Type B pancreatic cell (in vitro differentiated cells): ENCODE measurements at regions not wholly inside any gene's neighbourhood (a gene's known extent, or its start where the extent isn't known, plus 50 kb on each side); places are given as distances from the start of the nearest gene placed in this dataset.

Source experiments
- DNase-seq: peaks from one replicate; pipeline ENCODE4 v3.0.0; 2021; ENCODE audit warnings: mixed read lengths; ENCODE audit not compliant: unreplicated experiment; ENCODE audit errors: extremely low spot score
- H3K27ac Mint-ChIP-seq: 2 replicates; pipeline ENCODE4 v1.8.0; 2021; ENCODE audit warnings: mild to moderate bottlenecking, mixed read lengths
- H3K27me3 Mint-ChIP-seq: 2 replicates; pipeline ENCODE4 v1.8.0; 2021; ENCODE audit warnings: mixed read lengths
- H3K36me3 Mint-ChIP-seq: 2 replicates; pipeline ENCODE4 v1.8.0; 2021; ENCODE audit warnings: mixed read lengths
- H3K4me1 Mint-ChIP-seq: one replicate; pipeline ENCODE4 v1.8.0; 2021; ENCODE audit warnings: mixed read lengths; ENCODE audit not compliant: unreplicated experiment
- H3K4me3 Mint-ChIP-seq: 2 replicates; pipeline ENCODE4 v1.8.0; 2021; ENCODE audit warnings: mild to moderate bottlenecking, mixed read lengths
- H3K9me3 Mint-ChIP-seq: 2 replicates; pipeline ENCODE4 v1.8.0; 2021; ENCODE audit warnings: mixed read lengths
- TF ChIP-seq, protein P1 (sequence below): fragments of 200-600 bp; sonication (generic); conservative IDR thresholded peaks from 2 replicates; pipeline ENCODE4 v1.5.0; 2021; ENCODE audit warnings: antibody characterized with exemption, mild to moderate bottlenecking

DNA sequence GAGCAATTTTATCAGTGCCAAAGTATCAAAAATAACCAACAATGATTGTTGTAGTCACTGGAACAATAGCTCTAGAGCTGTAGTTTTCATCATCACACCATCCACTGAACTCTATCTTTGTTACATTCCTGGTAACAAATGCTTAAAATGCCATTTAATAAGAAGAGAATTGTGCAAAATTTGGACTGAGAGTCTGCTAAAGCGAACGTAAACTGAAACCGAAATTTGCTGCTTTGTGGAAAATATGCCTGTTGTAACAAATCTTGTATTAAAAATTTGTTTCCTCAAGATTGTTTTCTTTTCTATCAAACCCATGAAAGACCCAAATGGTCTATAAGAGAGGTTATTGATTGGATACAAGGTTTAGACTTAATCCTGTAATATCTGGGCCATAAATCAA lies 109.3 kb upstream of the TECRL start:
- Mint-ChIP-seq H3K9me3 (no peaks in the 10 kb centered on the region), H3K27me3 (no peaks in the 10 kb centered on the region), H3K4me1 (no peaks in the 10 kb centered on the region), H3K36me3 (no peaks in the 10 kb centered on the region), H3K27ac (no peak overlapping the region), H3K4me3 (no peak overlapping the region)
- TF ChIP-seq, protein P1, sequence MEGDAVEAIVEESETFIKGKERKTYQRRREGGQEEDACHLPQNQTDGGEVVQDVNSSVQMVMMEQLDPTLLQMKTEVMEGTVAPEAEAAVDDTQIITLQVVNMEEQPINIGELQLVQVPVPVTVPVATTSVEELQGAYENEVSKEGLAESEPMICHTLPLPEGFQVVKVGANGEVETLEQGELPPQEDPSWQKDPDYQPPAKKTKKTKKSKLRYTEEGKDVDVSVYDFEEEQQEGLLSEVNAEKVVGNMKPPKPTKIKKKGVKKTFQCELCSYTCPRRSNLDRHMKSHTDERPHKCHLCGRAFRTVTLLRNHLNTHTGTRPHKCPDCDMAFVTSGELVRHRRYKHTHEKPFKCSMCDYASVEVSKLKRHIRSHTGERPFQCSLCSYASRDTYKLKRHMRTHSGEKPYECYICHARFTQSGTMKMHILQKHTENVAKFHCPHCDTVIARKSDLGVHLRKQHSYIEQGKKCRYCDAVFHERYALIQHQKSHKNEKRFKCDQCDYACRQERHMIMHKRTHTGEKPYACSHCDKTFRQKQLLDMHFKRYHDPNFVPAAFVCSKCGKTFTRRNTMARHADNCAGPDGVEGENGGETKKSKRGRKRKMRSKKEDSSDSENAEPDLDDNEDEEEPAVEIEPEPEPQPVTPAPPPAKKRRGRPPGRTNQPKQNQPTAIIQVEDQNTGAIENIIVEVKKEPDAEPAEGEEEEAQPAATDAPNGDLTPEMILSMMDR, result no peak
- no peak for DNase-seq

DNA sequence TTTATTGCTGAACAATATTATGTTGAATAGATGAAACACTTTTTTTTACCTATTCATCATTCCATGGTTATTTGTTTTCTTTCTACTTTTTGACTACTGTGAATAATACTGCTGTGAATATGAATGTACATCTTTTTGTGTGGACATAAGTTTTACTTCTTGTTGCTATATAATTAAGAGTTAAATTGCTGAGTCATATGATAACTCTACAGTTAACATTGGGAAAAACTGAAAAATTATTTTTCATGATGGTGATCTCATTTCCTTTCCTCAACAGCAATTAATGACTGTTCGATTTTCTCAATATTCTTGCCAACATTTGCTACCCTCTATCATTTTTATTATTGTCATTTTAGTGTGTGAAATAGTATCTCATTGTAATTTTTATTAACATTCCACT lies 106.9 kb upstream of the TECRL start:
- Mint-ChIP-seq H3K36me3 (no peaks in the 10 kb centered on the region), H3K9me3 (no peaks in the 10 kb centered on the region), H3K27me3 (no peaks in the 10 kb centered on the region), H3K4me1 (no peaks in the 10 kb centered on the region), H3K27ac (no peak overlapping the region), H3K4me3 (no peak overlapping the region)
- no peak for DNase-seq
- TF ChIP-seq, protein P1, result no peak

DNA sequence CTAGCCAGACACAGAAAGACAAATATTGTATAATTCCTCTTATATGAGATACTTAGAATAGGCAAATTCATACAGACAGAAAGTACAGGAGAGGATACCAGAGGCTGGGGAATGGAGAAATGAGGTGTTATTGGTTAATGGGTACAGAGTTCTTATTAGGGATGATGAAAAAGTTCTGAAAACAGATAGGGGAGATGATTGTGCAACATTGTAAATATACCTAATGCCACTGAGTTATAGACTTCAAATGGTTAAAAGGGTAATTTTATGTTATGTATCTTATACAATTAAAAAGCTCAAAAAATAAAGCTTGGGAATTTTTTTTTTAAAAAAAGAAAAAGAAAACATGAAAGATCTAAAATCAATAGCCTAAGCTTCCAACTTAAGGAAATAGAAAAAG lies 98.8 kb upstream of the TECRL start:
- H3K27ac Mint-ChIP-seq, result no peak overlapping the region
- H3K4me1 Mint-ChIP-seq, result no peaks in the 10 kb centered on the region
- no peak for DNase-seq
- TF ChIP-seq, protein P1, result no peak
- H3K36me3 Mint-ChIP-seq, result no peaks in the 10 kb centered on the region
- no peaks in the 10 kb centered on the region for H3K27me3 Mint-ChIP-seq
- H3K4me3 Mint-ChIP-seq, result no peak overlapping the region
- H3K9me3 Mint-ChIP-seq, result no peaks in the 10 kb centered on the region

GRCh38 chr4:64503945-64504675 lies 94.9 kb upstream of the TECRL start:
- TF ChIP-seq, protein P1, result no peak
- H3K4me3 Mint-ChIP-seq, result no peak overlapping the region
- no peak for DNase-seq
- no peaks in the 10 kb centered on the region for H3K36me3 Mint-ChIP-seq
- no peaks in the 10 kb centered on the region for H3K4me1 Mint-ChIP-seq
- no peaks in the 10 kb centered on the region for H3K27me3 Mint-ChIP-seq
- H3K27ac Mint-ChIP-seq, result no peak overlapping the region
- H3K9me3 Mint-ChIP-seq, result no peaks in the 10 kb centered on the region

GRCh38 chr4:64503416-64503815 lies 94.2 kb upstream of the TECRL start:
- TF ChIP-seq, protein P1, result no peak
- Mint-ChIP-seq H3K36me3 (no peaks in the 10 kb centered on the region), H3K27ac (no peak overlapping the region), H3K4me1 (no peaks in the 10 kb centered on the region), H3K4me3 (no peak overlapping the region), H3K9me3 (no peaks in the 10 kb centered on the region), H3K27me3 (no peaks in the 10 kb centered on the region)
- no peak for DNase-seq
